NCI-H1436 (cell line): ENCODE measurements at regions not wholly inside any gene's neighbourhood (a gene's known extent, or its start where the extent isn't known, plus 50 kb on each side); places are given as distances from the start of the nearest gene placed in this dataset.
"Not testable (repeated sequence)": the region's sequence is repeated elsewhere in the genome, so short reads cannot be mapped to it uniquely, and the experiment has no call there.

ENCODE experiments used
- DNase-seq: peaks from one replicate; lab custom pipeline; 2025; lab: John Stamatoyannopoulos, UW

- DNase-seq, result no peak
Observed at GRCh38 chr3:24687671-24688070, 193.0 kb upstream of the THRB start.

GRCh38 chr3:24688446-24689148 is 193.9 kb upstream of the THRB start:
- DNase-seq, result no peak

- DNase-seq, result no peak
Observed at GRCh38 chr3:24689353-24689752, 194.7 kb upstream of the THRB start.

GRCh38 chr3:24690777-24691176 is 196.1 kb upstream of the THRB start:
- no peak for DNase-seq

GRCh38 chr3:24699078-24699477 is 204.4 kb upstream of the THRB start:
- not testable (repeated sequence) for DNase-seq

- DNase-seq, result no peak
Observed at GRCh38 chr3:24704496-24704895, 209.8 kb upstream of the THRB start.

- DNase-seq, result no peak
Observed at GRCh38 chr3:24707936-24708335, 213.3 kb upstream of the THRB start.

GRCh38 chr3:24709956-24710355 is 215.3 kb upstream of the THRB start:
- no peak for DNase-seq

- no peak for DNase-seq
Observed at GRCh38 chr3:24713516-24713915, 218.9 kb upstream of the THRB start.

- DNase-seq, result no peak
Observed at GRCh38 chr3:24714436-24714835, 219.8 kb upstream of the THRB start.

GRCh38 chr3:24715171-24715792 is 220.6 kb upstream of the THRB start:
- DNase-seq, result no peak

- DNase-seq, result no peak
Observed at GRCh38 chr3:24722087-24722486, 227.4 kb upstream of the THRB start.

GRCh38 chr3:24725514-24726255 is 231.0 kb upstream of the THRB start:
- no peak for DNase-seq

GRCh38 chr3:24726423-24726822 is 231.8 kb upstream of the THRB start:
- DNase-seq, result no peak

GRCh38 chr3:24730173-24730572 is 235.5 kb upstream of the THRB start:
- DNase-seq, result no peak

- DNase-seq, result no peak
Observed at GRCh38 chr3:24734019-24734418, 239.4 kb upstream of the THRB start.

- DNase-seq, result no peak
Observed at GRCh38 chr3:24736701-24737100, 242.1 kb upstream of the THRB start.

- no peak for DNase-seq
Observed at GRCh38 chr3:24740326-24740725, 245.7 kb upstream of the THRB start.

GRCh38 chr3:24741506-24741905 is 246.9 kb upstream of the THRB start:
- DNase-seq, result no peak

- no peak for DNase-seq
Observed at GRCh38 chr3:24748520-24748919, 253.9 kb upstream of the THRB start.

GRCh38 chr3:24751020-24751419 is 256.4 kb upstream of the THRB start:
- DNase-seq, result no peak

GRCh38 chr3:24756101-24756888 is 261.6 kb upstream of the THRB start:
- no peak for DNase-seq
